ENCODE measurements at regions not wholly inside any gene's neighbourhood (a gene's known extent, or its start where the extent isn't known, plus 50 kb on each side); places are given as distances from the start of the nearest gene placed in this dataset.

DNA sequence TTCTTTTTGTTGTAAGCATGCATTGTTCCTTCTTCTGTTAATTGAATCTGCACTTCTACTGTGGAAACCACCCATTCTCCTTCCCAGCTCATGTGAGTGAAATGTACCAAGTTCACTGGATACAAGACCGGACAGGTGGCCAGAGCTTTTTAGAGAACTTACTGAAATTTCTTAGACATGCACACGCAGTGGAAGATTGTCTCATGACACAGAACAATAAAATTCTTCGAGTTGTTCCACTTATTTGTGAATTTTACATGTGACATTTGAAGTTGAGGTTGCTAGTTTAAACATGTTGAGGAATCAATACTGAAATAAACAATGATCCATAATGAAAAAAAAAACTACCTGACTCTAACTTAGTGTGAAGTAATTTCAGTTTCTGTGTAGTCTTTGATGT is 568.0 kb downstream of the TECRL start:
- ATAC-seq = no peak
- in situ Hi-C loops (cut with HindIII; ENCODE audit: low pct_unique_long_range_greater_than_20kb, low sequenced_read_pairs) = no loop called here
- BruUV-seq (replicated peaks) = no TSS peak
- H3K36me3 ChIP-seq (ENCODE audit: control insufficient read depth, insufficient read depth, low read length) = no peaks in the 10 kb centered on the region
- no peak for DNase-seq (ENCODE audit: low read depth, low spot score)
- H3K9me3 ChIP-seq (ENCODE audit: control insufficient read depth, insufficient read depth, low read depth, low read length) = no peaks in the 10 kb centered on the region
- TF ChIP-seq, protein P1, sequence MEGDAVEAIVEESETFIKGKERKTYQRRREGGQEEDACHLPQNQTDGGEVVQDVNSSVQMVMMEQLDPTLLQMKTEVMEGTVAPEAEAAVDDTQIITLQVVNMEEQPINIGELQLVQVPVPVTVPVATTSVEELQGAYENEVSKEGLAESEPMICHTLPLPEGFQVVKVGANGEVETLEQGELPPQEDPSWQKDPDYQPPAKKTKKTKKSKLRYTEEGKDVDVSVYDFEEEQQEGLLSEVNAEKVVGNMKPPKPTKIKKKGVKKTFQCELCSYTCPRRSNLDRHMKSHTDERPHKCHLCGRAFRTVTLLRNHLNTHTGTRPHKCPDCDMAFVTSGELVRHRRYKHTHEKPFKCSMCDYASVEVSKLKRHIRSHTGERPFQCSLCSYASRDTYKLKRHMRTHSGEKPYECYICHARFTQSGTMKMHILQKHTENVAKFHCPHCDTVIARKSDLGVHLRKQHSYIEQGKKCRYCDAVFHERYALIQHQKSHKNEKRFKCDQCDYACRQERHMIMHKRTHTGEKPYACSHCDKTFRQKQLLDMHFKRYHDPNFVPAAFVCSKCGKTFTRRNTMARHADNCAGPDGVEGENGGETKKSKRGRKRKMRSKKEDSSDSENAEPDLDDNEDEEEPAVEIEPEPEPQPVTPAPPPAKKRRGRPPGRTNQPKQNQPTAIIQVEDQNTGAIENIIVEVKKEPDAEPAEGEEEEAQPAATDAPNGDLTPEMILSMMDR (IDR thresholded peaks at IDR 0.05) = no peak
- no peak for TF ChIP-seq TCF7L2 (IDR thresholded peaks at IDR 0.05; ENCODE audit: low read depth, low read length)
- TF ChIP-seq, protein P2, sequence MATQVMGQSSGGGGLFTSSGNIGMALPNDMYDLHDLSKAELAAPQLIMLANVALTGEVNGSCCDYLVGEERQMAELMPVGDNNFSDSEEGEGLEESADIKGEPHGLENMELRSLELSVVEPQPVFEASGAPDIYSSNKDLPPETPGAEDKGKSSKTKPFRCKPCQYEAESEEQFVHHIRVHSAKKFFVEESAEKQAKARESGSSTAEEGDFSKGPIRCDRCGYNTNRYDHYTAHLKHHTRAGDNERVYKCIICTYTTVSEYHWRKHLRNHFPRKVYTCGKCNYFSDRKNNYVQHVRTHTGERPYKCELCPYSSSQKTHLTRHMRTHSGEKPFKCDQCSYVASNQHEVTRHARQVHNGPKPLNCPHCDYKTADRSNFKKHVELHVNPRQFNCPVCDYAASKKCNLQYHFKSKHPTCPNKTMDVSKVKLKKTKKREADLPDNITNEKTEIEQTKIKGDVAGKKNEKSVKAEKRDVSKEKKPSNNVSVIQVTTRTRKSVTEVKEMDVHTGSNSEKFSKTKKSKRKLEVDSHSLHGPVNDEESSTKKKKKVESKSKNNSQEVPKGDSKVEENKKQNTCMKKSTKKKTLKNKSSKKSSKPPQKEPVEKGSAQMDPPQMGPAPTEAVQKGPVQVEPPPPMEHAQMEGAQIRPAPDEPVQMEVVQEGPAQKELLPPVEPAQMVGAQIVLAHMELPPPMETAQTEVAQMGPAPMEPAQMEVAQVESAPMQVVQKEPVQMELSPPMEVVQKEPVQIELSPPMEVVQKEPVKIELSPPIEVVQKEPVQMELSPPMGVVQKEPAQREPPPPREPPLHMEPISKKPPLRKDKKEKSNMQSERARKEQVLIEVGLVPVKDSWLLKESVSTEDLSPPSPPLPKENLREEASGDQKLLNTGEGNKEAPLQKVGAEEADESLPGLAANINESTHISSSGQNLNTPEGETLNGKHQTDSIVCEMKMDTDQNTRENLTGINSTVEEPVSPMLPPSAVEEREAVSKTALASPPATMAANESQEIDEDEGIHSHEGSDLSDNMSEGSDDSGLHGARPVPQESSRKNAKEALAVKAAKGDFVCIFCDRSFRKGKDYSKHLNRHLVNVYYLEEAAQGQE (IDR thresholded peaks at IDR 0.05; ENCODE audit: insufficient read depth in 1 of 2, low read depth in 2 of 2, low read length in 1 of 2) = no peak
- TF ChIP-seq POLR2AphosphoS5 (IDR thresholded peaks at IDR 0.05; ENCODE audit: low read depth, low read length) = no peak
- no peak for TF ChIP-seq SIN3A (IDR thresholded peaks at IDR 0.05; ENCODE audit: borderline replicate concordance, insufficient read depth, low read depth, low read length)
- H3K4me1 ChIP-seq (ENCODE audit: control insufficient read depth, insufficient read depth, low read length) = no peaks in the 10 kb centered on the region
- H3K27ac ChIP-seq (ENCODE audit: low read length) = no peak overlapping the region
- CTCF ChIA-PET = no interaction called here
- intact Hi-C loops (cut with micrococcal nuclease; ENCODE audit: unreplicated experiment) = no loop called here
- no peak overlapping the region for H3K4me3 ChIP-seq (ENCODE audit: low read depth in 2 of 2, low read length in 2 of 2)
- POLR2A ChIA-PET = no interaction called here
- no peaks in the 10 kb centered on the region for H3K27me3 ChIP-seq (ENCODE audit: control insufficient read depth, insufficient read depth, low read length)

DNA sequence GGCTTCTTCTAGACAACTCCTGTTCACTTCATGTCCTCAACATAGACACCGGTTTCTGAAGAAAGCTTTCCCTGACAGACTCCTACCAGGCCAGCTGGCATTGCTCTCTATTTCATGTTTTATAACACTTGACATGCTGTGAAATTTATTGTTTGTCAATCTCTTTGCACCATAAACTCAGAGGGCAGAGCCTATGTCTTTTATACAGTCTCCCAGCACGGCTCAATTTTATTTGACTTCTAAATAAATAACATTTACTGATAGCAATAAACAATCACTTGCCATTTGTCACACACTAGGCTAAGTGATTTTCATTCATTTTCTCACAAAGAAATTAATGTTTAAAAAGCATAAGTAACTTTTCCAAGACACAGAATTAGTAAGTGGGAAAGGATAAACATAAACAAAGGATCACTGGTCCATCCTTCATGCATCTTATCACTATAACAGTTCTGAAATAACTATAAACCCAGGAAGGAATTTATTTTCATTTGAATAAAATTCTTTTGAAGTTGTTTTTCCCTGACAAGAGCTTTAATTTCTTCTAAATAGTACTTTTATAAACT is 577.6 kb downstream of the TECRL start:
- H3K4me1 ChIP-seq (ENCODE audit: control insufficient read depth, insufficient read depth, low read length) = no peaks in the 10 kb centered on the region
- H3K27me3 ChIP-seq (ENCODE audit: control insufficient read depth, insufficient read depth, low read length) = no peaks in the 10 kb centered on the region
- H3K27ac ChIP-seq (ENCODE audit: low read length) = no peak overlapping the region
- ChIA-PET CTCF (no interaction called here), POLR2A (no interaction called here)
- ATAC-seq (no peak), DNase-seq (ENCODE audit: low read depth, low spot score) (no peak)
- no peaks in the 10 kb centered on the region for H3K9me3 ChIP-seq (ENCODE audit: control insufficient read depth, insufficient read depth, low read depth, low read length)
- no peaks in the 10 kb centered on the region for H3K36me3 ChIP-seq (ENCODE audit: control insufficient read depth, insufficient read depth, low read length)
- intact Hi-C loops (cut with micrococcal nuclease; ENCODE audit: unreplicated experiment) = no loop called here
- TF ChIP-seq, protein P1 (IDR thresholded peaks at IDR 0.05) = no peak
- TF ChIP-seq SIN3A (IDR thresholded peaks at IDR 0.05; ENCODE audit: borderline replicate concordance, insufficient read depth, low read depth, low read length) (no peak), TCF7L2 (IDR thresholded peaks at IDR 0.05; ENCODE audit: low read depth, low read length) (no peak), POLR2AphosphoS5 (IDR thresholded peaks at IDR 0.05; ENCODE audit: low read depth, low read length) (no peak)
- TF ChIP-seq, protein P2 (IDR thresholded peaks at IDR 0.05; ENCODE audit: insufficient read depth in 1 of 2, low read depth in 2 of 2, low read length in 1 of 2) = no peak
- no TSS peak for BruUV-seq (replicated peaks)
- in situ Hi-C loops (cut with HindIII; ENCODE audit: low pct_unique_long_range_greater_than_20kb, low sequenced_read_pairs) = no loop called here
- H3K4me3 ChIP-seq (ENCODE audit: low read depth in 2 of 2, low read length in 2 of 2) = no peak overlapping the region

Data from Panc1 (cell line).